Neural cell (in vitro differentiated cells): ENCODE measurements at regions not wholly inside any gene's neighbourhood (a gene's known extent, or its start where the extent isn't known, plus 50 kb on each side); places are given as distances from the start of the nearest gene placed in this dataset.

ENCODE experiments used
- REST ChIP-seq: IDR thresholded peaks from 2 replicates; pipeline ENCODE4 v1.6.1; 2012; ENCODE audit warnings: borderline replicate concordance
- TF ChIP-seq, protein P1 (sequence below): fragments of 450-650 bp; IDR thresholded peaks from 2 replicates; pipeline ENCODE4 v1.5.1; 2014; ENCODE audit warnings: antibody characterized with exemption, mild to moderate bottlenecking, moderate library complexity; ENCODE audit not compliant: poor library complexity, severe bottlenecking

DNA sequence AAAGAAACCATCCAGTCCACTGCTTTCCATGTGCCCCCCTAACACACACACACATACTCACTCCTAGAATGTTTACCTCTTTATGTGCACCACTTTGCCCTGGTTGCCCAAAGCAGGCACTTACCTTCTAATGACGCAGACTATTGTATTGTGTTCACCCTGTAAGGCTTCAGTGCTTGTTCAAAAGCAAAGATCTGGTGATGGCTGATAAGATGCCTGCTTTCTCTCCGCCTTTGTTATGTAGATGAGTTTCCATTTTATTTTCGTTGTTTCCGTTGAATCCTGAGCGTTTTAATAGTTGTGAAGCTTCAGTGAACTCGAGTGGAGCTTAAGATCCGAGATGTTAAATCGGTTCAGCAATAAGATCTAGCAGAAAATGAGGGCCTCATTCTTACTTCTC is 452.7 kb downstream of the TMEM114 start:
- TF ChIP-seq, protein P1, sequence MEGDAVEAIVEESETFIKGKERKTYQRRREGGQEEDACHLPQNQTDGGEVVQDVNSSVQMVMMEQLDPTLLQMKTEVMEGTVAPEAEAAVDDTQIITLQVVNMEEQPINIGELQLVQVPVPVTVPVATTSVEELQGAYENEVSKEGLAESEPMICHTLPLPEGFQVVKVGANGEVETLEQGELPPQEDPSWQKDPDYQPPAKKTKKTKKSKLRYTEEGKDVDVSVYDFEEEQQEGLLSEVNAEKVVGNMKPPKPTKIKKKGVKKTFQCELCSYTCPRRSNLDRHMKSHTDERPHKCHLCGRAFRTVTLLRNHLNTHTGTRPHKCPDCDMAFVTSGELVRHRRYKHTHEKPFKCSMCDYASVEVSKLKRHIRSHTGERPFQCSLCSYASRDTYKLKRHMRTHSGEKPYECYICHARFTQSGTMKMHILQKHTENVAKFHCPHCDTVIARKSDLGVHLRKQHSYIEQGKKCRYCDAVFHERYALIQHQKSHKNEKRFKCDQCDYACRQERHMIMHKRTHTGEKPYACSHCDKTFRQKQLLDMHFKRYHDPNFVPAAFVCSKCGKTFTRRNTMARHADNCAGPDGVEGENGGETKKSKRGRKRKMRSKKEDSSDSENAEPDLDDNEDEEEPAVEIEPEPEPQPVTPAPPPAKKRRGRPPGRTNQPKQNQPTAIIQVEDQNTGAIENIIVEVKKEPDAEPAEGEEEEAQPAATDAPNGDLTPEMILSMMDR = no peak
- no peak for TF ChIP-seq REST
